HepG2 (cell line): ENCODE measurements at regions not wholly inside any gene's neighbourhood (a gene's known extent, or its start where the extent isn't known, plus 50 kb on each side); places are given as distances from the start of the nearest gene placed in this dataset.
A peak's percentile ranks its signal among the peaks of the same experiment; 100 is the strongest.

Experiments used
- ATAC-seq: fragments of 200-7000 bp; cut with Tn5 transposase; 3 replicates; pipeline ENCODE4 v1.9.1; 2020; ENCODE audit warnings: mild to moderate bottlenecking, moderate library complexity
- BruUV-seq: library from RNA; stranded (reverse); fragments of 400-500 nt; replicated peaks from 2 replicates; lab custom pipeline; 2021; lab: Mats Ljungman, UMichigan
- CTCF ChIA-PET: fragments of 300-600 bp; formaldehyde crosslinking; extraction: SDS; loops from one replicate; lab custom pipeline; 2021; ENCODE audit warnings: low total read pairs, inconsistent platforms, low intra/inter-chr PET ratio; lab: Yijun Ruan, JAX
- POLR2A ChIA-PET: fragments of 350-600 bp; sonication (Branson Sonifier 250); formaldehyde crosslinking; loops from one replicate; lab custom pipeline; 2020; ENCODE audit warnings: antibody characterized with exemption, inconsistent platforms; lab: Yijun Ruan, JAX
- DNase-seq: peaks from one replicate; pipeline ENCODE4 v3.0.0-alpha.2; 2015; ENCODE audit warnings: low spot score
- FAIRE-seq: peaks from 3 replicates; lab custom pipeline; 2011; peaks lifted over from hg19 to GRCh38; lab: Jason Lieb, UNC
- H2AFZ ChIP-seq: one replicate; pipeline ENCODE4 v1.6.1; 2011; ENCODE audit warnings: low read length, inconsistent platforms
- H3K27ac ChIP-seq: fragments of 300-600 bp; 3 replicates; pipeline ENCODE4 v1.8.0; 2011; ENCODE audit warnings: mixed run types, mild to moderate bottlenecking, mixed read lengths, low read length, inconsistent platforms; ENCODE audit not compliant: insufficient read depth; ENCODE audit errors: extremely low read length
- H3K27me3 ChIP-seq, 2 experiments: fragments of 200-600 bp in 1 of 2; 2 replicates in 1 of 2; 3 replicates in 1 of 2; pipeline versions ENCODE4 v1.6.0 to v1.8.0; 2011; ENCODE audit warnings: low read length in 2 of 2, mild to moderate bottlenecking in 2 of 2, moderate library complexity in 2 of 2, inconsistent platforms in 1 of 2; ENCODE audit not compliant: insufficient read depth in 2 of 2, control insufficient read depth in 1 of 2
- H3K36me3 ChIP-seq, 2 experiments: fragments of 200-600 bp in 1 of 2; replicated peaks in 1 of 2; 2 replicates in 1 of 2; 3 replicates in 1 of 2; pipeline versions ENCODE4 v1.5.1 to v1.8.0; 2011; ENCODE audit warnings: low read length in 2 of 2, inconsistent platforms in 1 of 2; ENCODE audit not compliant: insufficient read depth in 2 of 2, control insufficient read depth in 1 of 2
- H3K4me1 ChIP-seq: 2 replicates; pipeline ENCODE4 v1.5.1; 2012; ENCODE audit warnings: low read length, inconsistent platforms; ENCODE audit not compliant: insufficient read depth
- H3K4me2 ChIP-seq: 2 replicates; pipeline ENCODE4 v1.6.0; 2011; ENCODE audit warnings: low read depth, low read length, inconsistent platforms
- H3K4me3 ChIP-seq, 3 experiments: fragments of 200-600 bp in 1 of 3; sonication (generic), shearing (Covaris generic) in 1 of 3; replicated peaks in 1 of 3; 2 replicates each; pipeline ENCODE4 v1.5.1; 2011 to 2016; ENCODE audit warnings: low read length in 3 of 3, inconsistent platforms in 2 of 3, low read depth in 2 of 3, mild to moderate bottlenecking in 2 of 3, control low read depth in 1 of 3, mixed read lengths in 1 of 3; ENCODE audit not compliant: insufficient read depth in 1 of 3
- H3K79me2 ChIP-seq: one replicate; pipeline ENCODE4 v1.6.1; 2011; ENCODE audit warnings: low read length, inconsistent platforms; ENCODE audit not compliant: insufficient read depth
- H3K9ac ChIP-seq: 2 replicates; pipeline ENCODE4 v1.6.0; 2011; ENCODE audit warnings: mild to moderate bottlenecking, low read depth, low read length, inconsistent platforms; ENCODE audit not compliant: insufficient read depth
- H3K9me3 ChIP-seq: 2 replicates; pipeline ENCODE4 v1.5.1; 2012; ENCODE audit warnings: mild to moderate bottlenecking, low read length
- H4K20me1 ChIP-seq: 2 replicates; pipeline ENCODE4 v1.6.0; 2011; ENCODE audit warnings: inconsistent platforms, mild to moderate bottlenecking, low read length, moderate library complexity; ENCODE audit not compliant: insufficient read depth
- HINFP ChIP-seq: sonication (generic); formaldehyde crosslinking; IDR thresholded peaks from 2 replicates; pipeline ENCODE4 v1.4.0; 2020; ENCODE audit warnings: low read depth, mild to moderate bottlenecking, missing genetic modification reagents
- HNF4A ChIP-seq: sonication (generic); formaldehyde crosslinking; IDR thresholded peaks from 2 replicates; pipeline ENCODE4 v1.4.0; 2020; ENCODE audit warnings: missing genetic modification reagents
- MLX ChIP-seq: IDR thresholded peaks from 2 replicates; pipeline ENCODE4 v1.6.1; 2016
- MYNN ChIP-seq: sonication (generic); formaldehyde crosslinking; IDR thresholded peaks from 2 replicates; pipeline ENCODE4 v1.4.0; 2020; ENCODE audit warnings: mild to moderate bottlenecking, low read depth, missing genetic modification reagents
- NFE2L2 ChIP-seq: fragments of 150-350 bp; IDR thresholded peaks from 2 replicates; pipeline ENCODE4 v1.6.1; 2014; ENCODE audit warnings: low read length
- SRF ChIP-seq: IDR thresholded peaks from 2 replicates; pipeline ENCODE4 v1.6.1; 2011; ENCODE audit warnings: mild to moderate bottlenecking, low read depth, low read length, moderate library complexity
- ZMYM2 ChIP-seq: sonication (generic); formaldehyde crosslinking; IDR thresholded peaks from 2 replicates; pipeline ENCODE4 v1.8.0; 2022; ENCODE audit warnings: mild to moderate bottlenecking, missing genetic modification reagents
- ZNF280D ChIP-seq: sonication (generic); formaldehyde crosslinking; IDR thresholded peaks from 2 replicates; pipeline ENCODE4 v1.5.1; 2020; ENCODE audit warnings: mild to moderate bottlenecking, missing genetic modification reagents
- ZNF281 ChIP-seq: sonication (generic); formaldehyde crosslinking; IDR thresholded peaks from 2 replicates; pipeline ENCODE4 v1.4.0; 2020; ENCODE audit warnings: missing genetic modification reagents, borderline replicate concordance
- ZNF317 ChIP-seq: sonication (generic); formaldehyde crosslinking; IDR thresholded peaks from 2 replicates; pipeline ENCODE4 v1.5.0; 2020; ENCODE audit warnings: mild to moderate bottlenecking, missing genetic modification reagents
- ZNF331 ChIP-seq: sonication (generic); formaldehyde crosslinking; IDR thresholded peaks from 2 replicates; pipeline ENCODE4 v1.4.0; 2020; ENCODE audit warnings: missing genetic modification reagents
- ZNF775 ChIP-seq: sonication (generic); formaldehyde crosslinking; IDR thresholded peaks from 2 replicates; pipeline ENCODE4 v1.4.0; 2020; ENCODE audit warnings: missing genetic modification reagents, mild to moderate bottlenecking, moderate library complexity, borderline replicate concordance
- WGBS: methylation state at CpG from one replicate; pipeline ENCODE4 v1.1.6; 2017; ENCODE audit warnings: low lambda C conversion rate; 5-methylcytosine and 5-hydroxymethylcytosine counted together
- in situ Hi-C: cut with HindIII; loops from 2 replicates; pipeline ENCODE4 v1.10.0; 2017; ENCODE audit warnings: low pct_unique_long_range_greater_than_20kb; ENCODE audit not compliant: extremely low pct_ligation_motif_present
- intact Hi-C: fragments of 100-400 bp; cut with micrococcal nuclease; formaldehyde crosslinking; loops from one replicate; pipeline ENCODE4 v1.10.0; 2022; ENCODE audit not compliant: unreplicated experiment

- TF ChIP-seq MYNN (CRISPR knock-in tag) (no peak), ZNF775 (CRISPR knock-in tag) (no peak)
Measured at GRCh38 chr5:92904021-92904420, 677.0 kb downstream of the NR2F1-AS1 start (continued).

GRCh38 chr5:92899611-92900010 lies 681.4 kb downstream of the NR2F1-AS1 start:
- H3K9ac ChIP-seq: no peak overlapping the region
- WGBS: 84% methylated on average over 4 of the region's 4 CpGs
- peak; percentile 62 for DNase-seq
- no peak overlapping the region for H2AFZ ChIP-seq
- in situ Hi-C loops: no loop called here
- H4K20me1 ChIP-seq: no peaks in the 10 kb centered on the region
- H3K27me3 ChIP-seq: no peaks in the 10 kb centered on the region
- H3K4me2 ChIP-seq: no peak overlapping the region
- ATAC-seq: no peak
- peaks cover 39% of the 10 kb centered on the region for H3K4me1 ChIP-seq
- intact Hi-C loops: no loop called here
- BruUV-seq: no TSS peak
- H3K9me3 ChIP-seq: no peaks in the 10 kb centered on the region; the same call in 1 of the 2 replicates
- no peak for FAIRE-seq
- no peaks in the 10 kb centered on the region for H3K79me2 ChIP-seq
- POLR2A ChIA-PET: interaction anchor here (1.0 kb wide), 1 partner anchor 45 kb away, joined by 4 read pairs; no protein-coding TSS in a partner anchor
- no peak overlapping the region for H3K27ac ChIP-seq
- no peaks in the 10 kb centered on the region for H3K36me3 ChIP-seq
- no peak overlapping the region for H3K4me3 ChIP-seq
- CTCF ChIA-PET: no interaction called here
- TF ChIP-seq MLX (CRISPR knock-in tag) (no peak), NFE2L2 (peak; percentile 52; the same call in 1 of the 2 replicates), ZNF317 (CRISPR knock-in tag) (0 out of 2 replicates have a peak, but pooled peaks have one; percentile 22), HNF4A (CRISPR knock-in tag) (peak; percentile 30), SRF (no peak), ZNF281 (no peak), ZNF331 (CRISPR knock-in tag) (0 out of 2 replicates have a peak, but pooled peaks have one; percentile 70), ZNF280D (CRISPR knock-in tag) (no peak), HINFP (CRISPR knock-in tag) (no peak), ZMYM2 (CRISPR knock-in tag) (no peak)
